SK-MEL-5 (cell line): ENCODE measurements at regions not wholly inside any gene's neighbourhood (a gene's known extent, or its start where the extent isn't known, plus 50 kb on each side); places are given as distances from the start of the nearest gene placed in this dataset.
A peak's percentile ranks its signal among the peaks of the same experiment; 100 is the strongest.

Source experiments
- DNase-seq: peaks from one replicate; pipeline ENCODE4 v3.0.0-alpha.2; 2016; ENCODE audit warnings: low read depth, low spot score
- in situ Hi-C: cut with HindIII; loops from 2 replicates; pipeline ENCODE4 v1.10.0; 2016; ENCODE audit warnings: low sequenced_read_pairs, high pct_unique_total_duplicates, low pct_unique_long_range_greater_than_20kb

DNA sequence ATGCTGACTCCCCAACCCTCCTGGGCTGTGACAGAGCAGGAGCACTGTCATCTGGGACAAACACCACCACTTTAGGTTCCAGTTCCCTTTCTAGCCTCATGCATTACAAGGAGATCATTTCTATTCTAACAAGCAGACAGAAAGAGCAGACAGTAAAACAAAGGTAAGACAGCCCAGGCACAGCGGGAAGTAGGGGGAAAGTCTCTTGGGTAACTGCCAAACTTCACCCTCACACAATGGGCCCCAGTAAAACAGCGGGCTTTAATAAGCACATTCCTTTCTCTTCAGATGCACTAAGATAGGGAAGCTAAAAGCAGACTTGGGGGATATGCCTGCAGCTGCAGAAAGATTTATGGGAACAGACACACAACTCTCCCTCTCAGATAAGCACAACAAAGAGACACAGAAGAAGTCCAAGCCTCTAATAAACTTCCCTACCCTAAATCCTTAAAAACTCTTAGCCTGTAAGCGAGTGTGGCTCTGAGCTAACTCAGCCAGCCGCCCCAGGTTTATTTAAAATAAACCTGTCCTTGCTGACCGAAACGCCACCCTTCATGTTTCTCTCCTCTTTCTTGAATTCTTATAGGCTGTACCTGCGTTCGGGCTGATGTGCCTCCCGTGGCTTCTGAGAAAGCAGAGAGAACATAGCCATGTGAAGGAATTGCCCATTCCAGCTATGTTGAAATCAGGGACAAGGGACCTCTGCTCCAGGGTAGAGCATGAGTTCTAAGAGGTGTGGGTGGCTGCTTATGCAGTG is 726.8 kb upstream of the DDX18 start:
- DNase-seq: peak; percentile 43
- in situ Hi-C loops: no loop called here

DNA sequence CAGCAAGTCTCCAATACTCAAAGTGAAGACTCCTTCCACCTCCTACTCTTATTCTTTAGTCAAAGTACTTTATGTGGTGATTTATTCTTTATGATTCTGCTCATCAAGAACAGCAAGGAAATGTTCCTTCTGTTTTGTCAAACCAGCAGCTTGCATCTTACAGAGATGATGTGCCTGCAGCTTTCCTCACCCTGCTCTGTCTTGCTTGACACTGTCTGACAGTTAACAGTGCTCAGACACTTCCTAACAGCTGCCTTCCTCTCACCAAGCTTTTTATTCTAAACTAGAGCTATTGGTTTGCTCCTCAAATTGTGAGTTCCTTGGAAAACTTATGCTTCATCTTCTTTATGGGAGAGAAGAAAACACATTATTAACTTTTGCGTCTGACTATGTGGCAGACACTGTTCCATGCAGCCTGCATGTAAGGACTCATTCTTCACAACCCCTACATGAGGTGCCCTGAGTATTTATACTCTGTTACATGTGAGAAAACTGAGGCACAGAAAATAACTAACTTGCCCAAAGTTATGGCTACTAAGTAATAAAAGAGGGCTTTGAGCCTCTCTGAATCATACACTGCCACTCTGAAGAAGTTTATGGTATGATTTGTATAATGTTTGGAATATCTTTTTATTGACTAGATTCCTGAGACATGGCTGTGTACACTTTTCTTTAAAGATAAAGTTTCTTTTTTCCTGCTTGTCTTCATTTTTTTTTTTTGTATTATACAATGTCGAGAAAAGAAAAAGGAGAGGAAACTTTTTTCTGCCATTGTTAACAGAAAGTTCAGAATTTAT is 723.3 kb upstream of the DDX18 start:
- no peak for DNase-seq
- in situ Hi-C loops: no loop called here

DNA sequence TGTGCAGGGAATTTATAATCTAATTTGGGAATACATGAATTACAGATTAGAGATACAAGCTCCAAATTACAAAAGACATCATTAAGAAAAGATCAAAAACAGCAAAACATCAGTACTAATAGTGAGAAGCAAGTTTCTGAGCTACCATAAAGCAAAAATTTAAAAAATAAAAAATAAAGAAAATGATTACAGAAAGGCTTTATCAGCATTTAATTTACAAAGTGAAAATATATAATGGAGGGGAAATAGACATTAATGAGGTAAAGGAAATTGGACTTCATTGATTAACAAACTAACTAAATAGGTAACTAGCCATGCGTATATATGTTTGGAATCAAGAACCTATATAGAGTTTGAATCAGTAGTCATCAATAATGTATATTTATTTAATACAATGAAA is 712.9 kb upstream of the DDX18 start:
- DNase-seq: no peak
- in situ Hi-C loops: no loop called here

DNA sequence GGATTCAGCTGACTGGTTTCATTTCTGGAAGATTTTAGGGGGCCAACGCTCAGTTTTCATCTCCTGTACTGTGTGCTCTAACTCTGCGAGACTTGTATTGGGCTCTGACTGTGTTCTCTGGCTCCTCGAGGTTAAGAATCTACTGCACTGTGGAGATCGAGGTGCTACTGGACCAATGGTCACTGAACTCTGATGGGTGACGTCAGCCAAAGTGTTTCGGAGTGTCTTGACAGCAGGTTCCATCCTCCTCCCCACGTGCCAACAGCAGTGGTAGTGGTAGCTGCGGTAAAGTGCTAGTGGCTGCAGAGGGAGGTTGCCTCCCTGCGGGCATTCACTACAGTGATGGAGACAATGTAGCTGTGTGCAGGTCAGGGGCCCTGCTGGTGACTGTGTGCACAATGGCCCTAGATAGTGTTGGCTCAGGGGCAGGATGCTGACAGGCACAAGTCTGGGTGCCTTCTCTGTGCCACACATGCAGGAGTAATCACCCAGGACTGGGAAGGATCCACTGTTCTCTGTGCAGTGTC is 705.7 kb upstream of the DDX18 start:
- no peak for DNase-seq
- in situ Hi-C loops: no loop called here

DNA sequence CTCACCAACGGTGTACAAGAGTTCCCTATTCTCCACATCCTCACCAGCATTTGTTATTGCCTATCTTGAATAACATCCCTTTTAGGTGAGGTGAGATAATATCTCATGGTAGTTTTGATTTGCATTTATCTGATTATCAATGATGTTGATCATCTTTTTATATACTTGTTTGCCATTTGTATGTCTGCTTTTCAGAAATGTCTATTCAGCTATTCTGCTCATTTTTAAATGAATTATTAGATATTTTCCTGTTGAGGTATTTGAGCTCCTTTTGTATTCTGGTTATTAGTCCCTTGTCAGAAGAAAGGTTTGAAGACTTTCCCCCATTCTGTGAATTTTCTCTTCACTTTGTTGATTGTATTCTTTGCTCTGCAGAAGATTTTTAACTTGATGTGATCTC is 695.5 kb upstream of the DDX18 start:
- in situ Hi-C loops: no loop called here
- DNase-seq: no peak

DNA sequence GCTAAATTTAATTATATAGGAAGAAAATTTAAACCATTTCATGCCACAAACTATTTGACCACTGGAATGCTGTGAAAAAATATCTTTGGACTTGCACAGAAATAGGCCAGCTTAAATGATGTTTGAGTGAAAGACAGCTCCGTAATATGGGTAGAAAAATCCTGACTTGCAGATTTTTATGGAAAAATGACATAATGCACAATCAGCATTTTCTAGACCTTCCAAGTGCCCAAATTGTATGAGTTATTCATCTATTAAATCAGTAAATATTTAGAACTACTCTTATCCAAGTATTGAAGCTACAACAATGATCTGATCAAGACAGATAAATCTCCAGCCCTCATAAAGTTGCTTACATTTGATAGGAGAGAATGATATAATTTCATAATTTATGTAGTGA is 691.1 kb upstream of the DDX18 start:
- in situ Hi-C loops: no loop called here
- no peak for DNase-seq

DNA sequence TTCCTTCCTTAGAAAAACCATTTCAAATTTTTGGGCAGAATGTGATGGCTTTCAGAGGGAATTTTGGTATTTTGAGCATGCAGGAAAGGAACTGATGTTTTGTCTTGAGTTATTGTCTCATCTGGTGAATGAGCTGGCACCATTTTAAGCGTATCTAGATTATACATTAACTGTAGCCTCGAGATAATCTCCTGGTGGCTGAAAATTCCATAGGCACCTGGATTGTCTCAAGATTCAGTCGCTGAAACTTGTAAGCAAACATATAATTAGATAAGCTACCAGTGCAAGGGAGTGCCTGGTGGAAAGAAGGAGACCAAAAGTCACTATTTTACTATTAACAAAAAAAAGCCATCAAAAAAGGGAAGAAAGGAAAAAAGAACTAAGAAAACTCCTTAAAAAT is 687.8 kb upstream of the DDX18 start:
- in situ Hi-C loops: no loop called here
- DNase-seq: no peak

DNA sequence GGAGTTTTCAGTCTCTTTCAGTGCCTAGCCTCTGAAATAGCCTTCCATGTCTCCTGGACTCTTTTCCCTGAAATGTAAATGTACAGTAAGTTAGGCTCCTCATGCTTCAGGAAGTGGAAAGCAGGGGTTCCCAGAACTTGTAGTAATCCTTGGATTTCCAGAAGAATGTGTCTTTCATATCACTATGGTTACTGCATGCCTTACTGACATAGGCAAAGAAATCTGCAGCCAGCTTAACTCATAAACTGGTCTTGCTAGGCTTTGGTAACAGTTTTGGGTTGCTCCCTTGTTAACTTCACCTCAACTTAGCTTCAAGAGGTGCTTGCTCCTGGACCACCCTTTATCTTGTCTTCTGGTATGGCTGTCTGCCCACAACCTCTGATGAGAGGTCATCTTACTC is 686.8 kb upstream of the DDX18 start:
- in situ Hi-C loops: no loop called here
- DNase-seq: peak; percentile 42

DNA sequence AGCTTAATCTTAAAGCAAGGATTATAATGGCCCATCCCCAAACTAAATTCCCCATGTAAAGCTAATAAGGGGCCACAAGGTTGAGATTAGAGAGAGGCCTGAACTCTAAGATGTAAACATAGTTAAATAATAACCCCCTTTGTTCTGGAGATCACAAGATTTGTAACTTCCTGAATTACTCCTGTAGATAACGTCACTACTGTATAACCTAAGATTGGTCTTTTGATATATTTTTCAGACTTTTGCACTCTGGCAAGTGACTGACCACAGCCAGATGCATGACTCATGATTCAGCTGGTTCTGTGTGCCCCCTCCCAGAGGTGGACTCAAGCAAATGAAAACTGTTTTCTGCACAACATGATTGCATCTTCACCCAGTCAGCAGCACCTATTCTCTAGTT is 686.0 kb upstream of the DDX18 start:
- in situ Hi-C loops: no loop called here

DNA sequence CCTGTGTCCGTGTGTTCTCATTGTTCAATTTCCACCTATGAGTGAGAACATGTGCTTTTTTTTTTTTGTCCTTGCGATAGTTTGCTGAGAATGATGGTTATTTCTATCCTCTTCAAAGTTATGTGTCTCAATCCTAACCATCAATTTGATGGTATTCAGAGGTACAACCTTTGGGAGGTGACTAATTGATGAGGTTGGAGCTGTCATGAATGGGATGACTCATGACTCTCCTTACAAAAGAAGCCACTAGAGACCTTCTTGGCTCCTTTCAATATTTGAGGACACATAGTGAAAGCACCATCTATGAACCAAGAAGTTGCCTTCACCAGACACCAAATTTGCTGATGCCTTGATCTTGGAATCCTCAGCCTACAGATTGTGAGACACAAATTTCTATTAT is 677.1 kb upstream of the DDX18 start:
- in situ Hi-C loops: no loop called here

More for the DNA sequence above, 686.0 kb upstream of the DDX18 start:
- DNase-seq: peak; percentile 98

DNA sequence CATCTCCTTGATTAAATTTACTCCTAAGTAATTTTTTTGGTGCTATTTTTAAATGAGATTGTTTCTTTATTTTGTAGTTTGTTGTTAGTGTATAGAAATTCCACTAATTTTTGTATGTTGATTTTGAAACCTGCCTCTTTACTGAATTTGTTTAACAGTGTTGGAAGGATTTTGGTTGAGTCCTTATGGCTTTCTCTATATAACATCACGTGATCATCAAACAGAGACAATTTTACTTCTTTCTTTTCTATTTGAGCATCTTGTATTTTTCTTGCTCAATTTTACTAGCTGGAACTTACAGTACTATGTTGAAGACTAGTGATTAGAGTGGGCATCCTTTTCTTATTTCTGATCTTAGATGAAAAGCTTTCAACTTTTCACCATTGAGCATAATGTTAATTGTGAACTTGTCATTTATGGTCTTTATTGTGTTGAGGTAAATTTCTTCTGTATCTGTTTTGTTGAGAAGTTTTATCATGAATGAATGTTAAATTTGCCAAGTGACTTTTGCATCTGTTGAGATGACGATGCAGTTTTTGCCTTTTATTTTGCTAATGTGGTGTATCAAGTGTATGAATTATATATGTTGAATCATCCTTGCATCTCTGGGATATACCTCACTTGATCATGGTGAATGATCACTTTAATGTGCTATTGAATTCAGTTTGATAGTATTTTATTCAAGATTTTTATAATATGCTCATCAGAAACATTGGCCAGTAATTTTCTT is 645.3 kb upstream of the DDX18 start:
- no peak for DNase-seq
- in situ Hi-C loops: no loop called here

More for the DNA sequence above, 677.1 kb upstream of the DDX18 start:
- DNase-seq: no peak

DNA sequence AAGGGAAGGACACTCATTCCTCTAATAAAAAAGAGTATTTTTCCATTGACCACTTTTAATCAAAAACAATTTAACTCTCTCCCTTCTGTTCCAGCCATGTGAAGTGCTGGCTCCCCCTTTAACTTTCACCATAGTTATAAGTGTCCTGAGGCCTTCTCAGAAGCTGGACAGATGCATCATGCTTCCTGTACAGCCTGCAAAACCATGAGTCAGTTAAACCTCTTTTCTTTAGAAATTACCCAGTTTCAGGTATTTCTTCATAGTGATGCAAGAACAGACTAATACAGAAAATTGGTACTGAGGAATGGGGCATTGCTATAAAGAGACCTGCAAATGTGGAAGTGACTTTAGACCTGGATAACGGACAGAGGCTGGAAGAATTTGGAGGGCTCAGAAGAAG is 643.6 kb upstream of the DDX18 start:
- in situ Hi-C loops: no loop called here
- DNase-seq: no peak

DNA sequence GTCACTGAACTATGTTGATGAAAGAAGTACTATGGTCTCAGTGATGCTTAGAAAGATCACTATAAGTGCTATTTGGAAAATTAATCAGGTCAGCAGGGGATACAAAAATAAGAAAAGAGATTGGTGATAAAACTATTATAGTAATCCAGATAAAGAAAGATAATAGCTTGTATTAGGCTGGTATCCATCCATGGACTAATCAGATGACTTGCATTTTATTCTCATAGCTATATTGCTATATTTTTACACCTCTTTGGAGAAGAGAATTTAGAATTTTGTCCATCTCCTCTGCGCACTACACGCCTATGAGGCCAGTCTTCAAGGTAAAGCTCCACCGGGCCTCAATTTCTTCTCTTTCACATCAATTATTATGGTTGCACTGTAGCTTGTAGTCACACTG is 635.1 kb upstream of the DDX18 start:
- no peak for DNase-seq
- in situ Hi-C loops: no loop called here

DNA sequence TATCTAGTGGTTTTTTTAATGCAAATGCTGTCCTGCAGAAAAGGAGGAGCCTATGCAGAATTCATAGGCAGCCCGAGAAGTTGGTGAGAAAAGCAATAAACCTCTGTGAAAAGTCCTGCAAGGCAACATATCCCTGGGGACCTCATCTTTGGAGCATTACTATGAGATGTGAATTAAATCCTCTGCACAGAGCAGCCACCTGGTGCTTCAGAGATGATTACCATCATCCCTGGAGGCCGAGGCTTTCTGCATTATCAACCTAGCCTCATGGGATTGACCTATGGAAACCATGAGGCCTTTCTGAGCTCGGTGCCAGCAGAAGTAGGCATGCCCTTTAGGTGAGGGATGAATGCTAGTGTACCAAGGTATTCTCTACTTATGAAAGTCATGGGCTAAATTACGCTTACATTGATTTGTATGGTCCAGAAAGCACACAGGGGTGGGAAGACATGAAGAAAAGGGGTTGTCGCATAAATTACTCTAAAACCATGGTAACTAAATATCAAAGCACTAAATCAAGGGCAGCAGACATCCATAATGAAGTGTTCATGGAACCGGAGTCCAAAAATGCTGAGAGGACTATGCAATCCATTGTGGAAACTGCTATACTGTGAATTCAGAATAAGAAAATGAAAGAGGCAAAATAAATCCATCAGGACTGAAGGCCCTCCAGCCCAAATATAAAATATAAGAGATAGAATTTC is 623.5 kb upstream of the DDX18 start:
- DNase-seq: no peak
- in situ Hi-C loops: no loop called here

DNA sequence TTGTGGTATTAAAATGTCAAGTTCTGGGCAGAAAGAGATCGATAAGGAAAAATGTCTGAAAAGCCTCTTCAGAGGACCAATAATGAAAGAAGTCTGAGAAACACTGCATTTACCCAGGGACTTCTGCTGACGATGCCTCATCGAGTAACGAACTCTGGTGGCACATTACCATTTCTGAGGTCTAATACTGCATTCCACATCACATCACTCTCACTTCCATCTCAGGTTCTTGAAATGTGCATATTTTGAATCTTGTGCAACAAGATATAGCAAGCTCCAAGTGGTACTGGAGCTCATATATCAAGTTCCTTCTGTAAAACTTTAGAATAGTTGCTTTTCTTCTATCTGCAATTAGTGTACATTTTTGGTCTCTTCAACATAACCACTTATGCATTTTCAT is 619.1 kb upstream of the DDX18 start:
- DNase-seq: no peak
- in situ Hi-C loops: no loop called here

DNA sequence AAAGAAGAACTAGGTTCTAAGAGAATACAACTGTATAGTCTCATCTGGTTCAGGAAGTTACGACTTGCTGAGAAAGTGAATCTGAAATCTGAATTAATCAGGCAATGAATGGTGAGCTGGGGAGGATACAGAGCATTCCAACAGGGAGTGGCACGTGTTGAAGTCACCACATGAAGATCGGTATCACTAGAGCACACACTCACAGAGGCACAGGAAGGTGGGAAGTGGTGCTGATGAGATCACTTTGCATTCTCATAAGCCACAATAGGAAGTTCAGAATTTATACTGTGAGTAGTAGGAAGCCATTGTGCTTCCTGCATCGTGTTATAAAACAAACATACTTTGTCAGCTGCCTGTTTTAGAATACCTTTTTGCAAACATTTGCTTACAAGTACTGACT is 615.0 kb upstream of the DDX18 start:
- in situ Hi-C loops: no loop called here
- DNase-seq: no peak

DNA sequence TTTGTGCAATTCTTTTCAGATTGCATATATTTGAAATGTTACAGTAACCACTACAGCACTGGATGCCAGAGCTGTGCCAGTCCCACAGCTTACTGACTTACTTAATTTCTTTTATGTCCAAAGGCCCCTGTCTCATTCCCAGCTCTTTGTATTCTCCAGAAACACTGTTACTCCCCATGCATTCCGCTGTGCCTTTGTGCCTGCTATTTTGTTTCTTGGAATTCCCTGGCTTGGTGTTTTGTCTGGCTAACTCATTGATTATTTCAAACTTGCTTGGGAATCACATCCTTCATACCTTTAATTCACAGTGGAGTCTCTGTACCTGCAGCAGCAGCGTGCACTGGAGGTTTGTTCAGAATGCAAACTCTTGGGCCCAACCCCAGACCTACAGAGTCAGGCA is 601.9 kb upstream of the DDX18 start:
- DNase-seq: no peak
- in situ Hi-C loops: no loop called here

DNA sequence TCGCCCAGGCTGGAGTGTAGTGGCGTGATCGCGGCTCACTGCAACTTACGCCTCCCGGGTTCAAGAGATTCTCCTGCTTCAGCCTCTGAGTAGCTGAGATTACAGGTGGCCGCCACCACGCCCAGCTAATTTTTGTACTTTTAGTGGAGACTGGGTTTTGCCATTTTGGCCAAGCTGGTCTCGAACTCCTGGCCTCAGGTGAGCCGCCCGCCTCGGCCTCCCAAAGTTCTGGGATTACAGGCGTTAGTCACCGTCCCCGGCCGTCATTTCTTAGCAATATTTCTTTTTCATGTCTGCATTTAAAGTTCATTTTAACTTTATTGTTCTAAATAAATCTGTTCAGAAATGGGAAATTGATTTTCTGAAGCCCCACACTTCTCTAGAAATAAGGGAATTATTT is 597.3 kb upstream of the DDX18 start:
- in situ Hi-C loops: no loop called here
- no peak for DNase-seq
